DMS 273 (cell line): ENCODE measurements at regions not wholly inside any gene's neighbourhood (a gene's known extent, or its start where the extent isn't known, plus 50 kb on each side); places are given as distances from the start of the nearest gene placed in this dataset.
"Not testable (repeated sequence)": the region's sequence is repeated elsewhere in the genome, so short reads cannot be mapped to it uniquely, and the experiment has no call there.

Source experiments
- DNase-seq: peaks from one replicate; lab custom pipeline; 2025; ENCODE audit not compliant: unreplicated experiment; lab: John Stamatoyannopoulos, UW

- DNase-seq: no peak
Measured at GRCh38 chr3:18237251-18238005, 187.7 kb downstream of the SATB1 start.

DNA sequence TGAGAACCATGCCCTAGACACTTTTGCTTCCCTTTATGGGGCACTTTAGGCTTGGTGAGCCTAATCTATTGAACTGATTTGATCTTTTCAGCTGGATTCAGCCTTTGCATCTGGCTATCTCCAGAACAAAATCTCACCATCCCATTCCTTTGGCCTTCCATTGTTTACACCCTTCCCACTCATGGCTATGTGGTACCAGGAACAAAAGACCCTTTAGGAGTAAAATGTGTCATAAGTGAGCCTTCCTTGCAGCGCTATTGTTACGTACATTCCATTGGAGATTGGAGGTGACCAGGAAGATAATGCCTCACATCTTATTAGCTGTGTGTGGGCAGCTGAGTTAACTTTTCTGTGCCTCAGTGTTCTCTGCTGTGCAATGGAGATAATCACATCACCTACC is 188.4 kb downstream of the SATB1 start:
- DNase-seq: no peak

GRCh38 chr3:18234717-18235335 is 190.3 kb downstream of the SATB1 start:
- no peak for DNase-seq

DNA sequence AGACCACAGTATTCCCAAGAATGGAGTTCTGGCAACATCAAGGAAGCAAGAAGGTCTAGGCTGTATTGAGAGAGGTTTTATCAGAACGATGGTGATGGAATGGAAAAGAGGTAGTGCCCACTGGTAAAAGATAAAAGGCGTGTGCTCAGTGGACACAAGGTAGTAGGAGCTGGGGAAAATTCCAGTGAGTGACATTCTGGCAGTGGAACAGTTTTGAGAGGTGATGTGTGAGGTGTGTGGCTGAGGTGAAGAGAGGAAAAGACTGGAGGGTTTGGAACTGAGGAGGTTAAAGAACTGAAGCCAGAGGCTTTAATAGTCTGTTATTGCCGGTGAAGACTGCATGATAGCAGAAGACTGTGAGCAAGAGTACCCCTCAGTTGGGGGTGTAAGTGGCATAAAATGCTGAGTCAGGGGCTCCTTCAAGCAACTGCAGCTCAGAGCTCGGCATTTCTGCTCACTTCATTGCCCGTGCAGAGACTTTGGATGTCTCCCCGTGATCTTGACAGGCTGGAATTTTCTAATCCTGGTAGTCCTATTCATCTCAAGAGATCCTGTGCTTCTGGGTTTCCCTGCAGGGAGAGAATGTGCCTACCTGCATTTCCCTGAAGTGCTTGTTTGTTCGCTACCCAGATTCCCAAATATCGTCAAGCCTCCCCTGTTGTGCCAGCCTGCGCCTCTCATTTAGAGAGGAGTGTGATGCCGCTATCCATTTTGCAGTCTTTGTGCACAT is 191.0 kb downstream of the SATB1 start:
- DNase-seq: no peak

GRCh38 chr3:18232317-18232716 is 192.8 kb downstream of the SATB1 start:
- no peak for DNase-seq

DNA sequence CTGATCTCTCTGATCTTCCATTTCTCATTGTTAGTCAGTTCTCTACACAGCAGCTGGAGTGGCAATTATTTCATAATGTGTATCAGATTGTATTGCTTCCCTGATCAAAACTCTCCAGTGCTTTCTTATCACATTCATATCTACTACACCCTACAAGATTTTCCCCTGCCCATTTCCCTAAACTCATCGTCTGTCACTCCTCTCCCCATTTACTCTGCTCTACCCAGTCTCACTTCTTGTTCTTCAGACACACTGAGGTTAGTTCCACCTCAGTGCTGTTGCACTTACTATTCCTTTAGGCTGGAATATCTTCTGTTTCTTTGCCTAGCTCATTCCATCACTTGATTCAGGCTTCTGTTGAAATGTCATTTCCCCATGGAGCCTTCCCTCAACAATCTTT is 197.1 kb downstream of the SATB1 start:
- DNase-seq: no peak

DNA sequence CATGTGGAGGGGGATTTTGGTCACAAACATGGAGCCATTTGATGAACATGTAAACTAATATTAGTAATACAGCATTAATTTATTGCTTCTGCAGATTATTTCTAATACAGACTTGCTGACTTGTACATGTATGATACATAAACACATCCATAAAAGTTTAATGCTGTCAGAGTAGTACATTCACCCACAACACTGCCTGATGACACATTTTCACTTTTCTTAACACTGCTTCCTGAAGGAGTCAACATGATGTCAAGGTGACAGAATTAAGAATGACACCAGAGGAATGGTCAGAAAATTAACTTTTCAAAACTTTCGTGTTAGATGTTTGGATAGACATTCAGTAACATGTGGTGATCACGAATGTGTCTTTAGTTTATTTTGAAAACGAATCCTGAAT is 199.4 kb downstream of the SATB1 start:
- no peak for DNase-seq

DNA sequence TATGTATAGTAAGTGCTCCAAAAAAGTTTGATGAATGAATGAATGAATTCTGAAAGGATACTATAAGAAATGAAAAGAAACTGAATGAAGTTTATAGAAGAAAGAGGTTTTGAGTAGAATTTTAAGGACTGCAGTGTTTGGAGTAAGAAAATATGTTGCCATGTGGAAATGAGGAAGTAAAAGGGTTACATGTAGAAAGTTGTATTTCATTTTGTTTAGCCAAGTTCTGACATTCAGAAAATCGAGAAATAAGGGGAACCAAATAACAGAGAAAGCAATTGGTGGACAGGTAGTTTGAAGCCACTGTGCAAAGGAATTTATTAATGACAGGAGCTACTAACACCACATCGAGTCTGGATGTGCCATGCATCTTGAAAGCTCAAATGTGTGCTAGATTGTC is 200.7 kb downstream of the SATB1 start:
- no peak for DNase-seq

DNA sequence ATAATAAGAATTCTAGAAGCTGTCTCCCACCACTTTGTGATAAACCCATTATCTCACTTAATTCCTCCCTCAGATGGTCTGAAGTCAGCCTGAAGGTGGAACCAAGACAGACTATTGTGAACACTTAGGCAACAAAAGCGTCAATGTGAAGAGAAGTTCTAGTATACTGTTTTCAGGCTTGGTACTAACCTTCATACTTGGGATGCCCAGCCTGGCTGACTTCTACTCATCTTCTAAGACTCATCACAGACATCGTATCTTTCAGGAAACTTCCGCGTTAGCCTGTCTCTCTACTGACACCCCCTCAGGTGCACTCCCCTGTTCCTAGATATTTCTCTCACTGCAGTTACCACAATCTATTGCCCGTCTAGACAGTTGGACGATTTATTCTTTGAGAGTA is 201.2 kb downstream of the SATB1 start:
- DNase-seq: no peak

DNA sequence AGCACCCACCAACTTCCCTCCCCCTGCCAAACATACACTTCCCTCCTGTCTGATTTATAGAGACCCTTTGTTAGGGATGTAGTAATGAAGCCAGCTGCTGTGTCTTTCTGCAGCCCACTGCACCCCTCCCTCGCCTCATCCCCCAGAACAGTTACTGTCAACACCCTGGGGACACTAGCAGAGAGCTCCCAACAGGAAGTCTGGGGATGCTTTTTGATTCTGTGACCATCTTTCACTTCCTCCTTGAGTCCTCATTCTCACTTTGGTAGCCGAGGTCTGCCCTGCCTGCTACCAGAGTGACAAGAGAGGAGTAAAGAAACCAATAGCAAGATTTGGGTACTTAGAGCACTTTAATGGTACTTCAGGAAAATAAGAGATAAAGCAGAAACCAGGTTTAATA is 201.6 kb downstream of the SATB1 start:
- DNase-seq: no peak

GRCh38 chr3:18222686-18223085 is 202.5 kb downstream of the SATB1 start:
- DNase-seq: no peak

DNA sequence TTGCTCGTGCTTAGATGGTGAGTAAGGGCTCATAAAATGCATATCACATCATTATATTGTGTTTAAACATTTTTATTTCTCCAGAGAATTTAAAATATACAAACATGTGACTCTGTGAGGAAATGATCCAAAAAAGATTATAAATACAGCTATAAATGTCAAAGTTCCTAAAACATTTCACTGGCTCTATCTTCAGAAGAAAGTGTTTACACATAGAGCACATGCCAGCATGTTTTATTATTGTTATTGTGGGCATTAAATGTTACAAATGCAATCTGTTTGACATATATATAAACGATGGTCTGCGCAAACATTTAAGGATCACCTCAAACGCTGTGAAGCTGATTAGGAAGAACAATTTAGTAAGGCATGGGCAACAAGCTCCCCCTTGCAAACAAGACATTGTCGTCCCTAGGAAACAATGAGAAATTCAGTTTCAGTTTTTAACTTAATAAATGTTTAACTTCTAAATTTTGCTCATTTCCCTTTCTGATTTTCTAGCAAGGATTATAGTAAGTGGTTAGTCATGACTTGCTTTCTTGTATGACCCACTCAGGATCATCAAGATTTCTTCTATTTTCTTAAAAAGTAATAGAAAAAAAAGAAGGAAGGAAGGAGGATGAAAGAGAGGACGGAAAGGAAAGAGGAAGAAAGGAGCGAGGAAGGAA is 207.5 kb downstream of the SATB1 start:
- no peak for DNase-seq

- no peak for DNase-seq
Measured at GRCh38 chr3:18216996-18217395, 208.1 kb downstream of the SATB1 start.

DNA sequence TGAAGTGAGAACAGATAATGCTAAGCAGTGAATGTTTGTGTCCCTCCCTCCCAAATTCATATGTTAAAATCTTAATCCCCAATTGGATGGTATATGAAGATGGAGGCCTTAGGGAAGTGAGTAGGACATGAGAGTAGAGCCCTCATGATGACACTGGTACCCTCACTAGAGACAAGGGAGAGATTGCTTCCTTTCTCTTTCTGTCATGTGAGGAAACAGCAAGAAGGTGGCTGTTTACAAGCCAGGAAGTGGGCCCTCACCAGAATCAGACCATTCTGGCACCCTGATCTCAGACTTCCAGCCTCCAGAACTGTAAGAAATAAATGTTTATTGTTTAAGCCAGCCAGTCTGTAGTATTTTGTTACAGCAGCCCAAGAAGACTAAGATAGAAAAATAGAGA is 209.5 kb downstream of the SATB1 start:
- no peak for DNase-seq

DNA sequence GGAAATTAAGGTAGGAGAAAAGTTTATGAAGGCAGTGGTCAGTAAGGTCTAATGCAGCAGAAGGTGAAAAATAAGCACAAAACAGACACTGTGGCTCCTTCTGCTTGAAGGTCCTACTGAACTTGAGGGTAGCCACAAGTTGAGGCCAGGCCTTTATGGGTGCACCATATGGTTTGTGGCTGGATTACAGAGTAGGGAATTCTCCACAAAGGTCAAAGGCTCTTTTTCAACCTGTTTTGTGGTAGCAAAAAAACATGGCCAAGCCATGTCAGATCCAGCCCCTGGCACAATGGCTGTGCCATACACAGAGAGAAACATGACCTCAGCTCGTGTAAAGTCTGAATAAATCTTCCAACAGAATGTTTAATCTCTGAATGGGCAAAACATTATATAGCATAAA is 214.0 kb downstream of the SATB1 start:
- DNase-seq: no peak

GRCh38 chr3:18208856-18209255 is 216.3 kb downstream of the SATB1 start:
- DNase-seq: no peak

GRCh38 chr3:18208091-18208490 is 217.0 kb downstream of the SATB1 start:
- DNase-seq: no peak

DNA sequence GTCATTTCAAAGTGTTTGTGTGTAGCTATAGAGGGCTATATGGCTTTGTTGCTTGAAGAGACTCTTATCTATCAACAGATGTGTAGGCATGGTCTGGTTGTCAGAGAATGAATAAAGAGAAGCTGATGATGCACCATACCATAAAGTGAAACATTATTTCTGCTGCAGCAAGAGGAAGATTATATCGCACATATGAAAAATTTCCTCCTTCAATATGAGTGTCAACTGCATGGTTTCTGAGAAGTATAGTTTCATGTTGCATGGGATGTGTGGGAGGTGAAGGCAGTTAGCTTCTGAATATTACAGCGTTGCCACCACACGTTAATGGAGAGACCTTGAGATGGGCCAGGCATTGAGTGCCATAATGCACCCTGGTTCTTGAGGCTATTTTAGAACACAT is 217.9 kb downstream of the SATB1 start:
- no peak for DNase-seq

GRCh38 chr3:18205701-18206100 is 219.4 kb downstream of the SATB1 start:
- not testable (repeated sequence) for DNase-seq

- DNase-seq: no peak
Measured at GRCh38 chr3:18201315-18201714, 223.8 kb downstream of the SATB1 start.

GRCh38 chr3:18199757-18200156 is 225.4 kb downstream of the SATB1 start:
- DNase-seq: no peak

GRCh38 chr3:18195836-18196235 is 229.3 kb downstream of the SATB1 start:
- DNase-seq: no peak
